Parathyroid adenoma (tissue), 2 donors: ENCODE measurements at regions not wholly inside any gene's neighbourhood (a gene's known extent, or its start where the extent isn't known, plus 50 kb on each side); places are given as distances from the start of the nearest gene placed in this dataset.

Experiments
- H2AFZ ChIP-seq: fragments of 300-600 bp; sonication (generic); one replicate; pipeline ENCODE4 v1.7.0; 2017; ENCODE audit warnings: antibody characterized with exemption, mild to moderate bottlenecking
- H3K27ac ChIP-seq: fragments of 300-600 bp; sonication (generic); one replicate; pipeline ENCODE4 v1.7.0; 2017
- H3K27me3 ChIP-seq: fragments of 300-600 bp; sonication (generic); one replicate; pipeline ENCODE4 v1.7.0; 2017; ENCODE audit warnings: low read length; ENCODE audit not compliant: control insufficient read depth, insufficient read depth
- H3K36me3 ChIP-seq: fragments of 300-600 bp; sonication (generic); one replicate; pipeline ENCODE4 v1.7.0; 2017; ENCODE audit warnings: low read length; ENCODE audit not compliant: control insufficient read depth, insufficient read depth
- H3K4me1 ChIP-seq: fragments of 300-600 bp; sonication (generic); one replicate; pipeline ENCODE4 v1.7.0; 2017; ENCODE audit warnings: control low read depth
- H3K4me2 ChIP-seq: fragments of 300-600 bp; sonication (generic); one replicate; pipeline ENCODE4 v1.7.0; 2017; ENCODE audit warnings: low read length
- H3K4me3 ChIP-seq: fragments of 300-600 bp; sonication (generic); one replicate; pipeline ENCODE4 v1.7.0; 2017; ENCODE audit warnings: low read depth, low read length
- H3K79me2 ChIP-seq: fragments of 300-600 bp; sonication (generic); one replicate; pipeline ENCODE4 v1.7.0; 2017; ENCODE audit warnings: control low read depth
- H3K9ac ChIP-seq: fragments of 300-600 bp; sonication (generic); one replicate; pipeline ENCODE4 v1.7.0; 2017; ENCODE audit warnings: mild to moderate bottlenecking
- H3K9me3 ChIP-seq: fragments of 300-600 bp; sonication (generic); one replicate; pipeline ENCODE4 v1.7.0; 2017; ENCODE audit warnings: low read length; ENCODE audit not compliant: control insufficient read depth
- CTCF ChIP-seq: fragments of 300-600 bp; sonication (generic); IDR thresholded peaks from one replicate; pipeline ENCODE4 v1.7.0; 2017; ENCODE audit warnings: antibody characterized with exemption, mild to moderate bottlenecking
- donor health status: primary hyperparathyroidism.

GRCh38 chr6:140620496-140620895, 1246.0 kb upstream of the CITED2 start:
- Histone ChIP-seq H3K4me2 (no peak overlapping the region), H3K36me3 (no peaks in the 10 kb centered on the region), H3K9ac (no peak overlapping the region), H3K79me2 (no peaks in the 10 kb centered on the region), H2AFZ (no peak overlapping the region), H3K4me1 (no peaks in the 10 kb centered on the region), H3K4me3 (no peak overlapping the region), H3K27me3 (no peaks in the 10 kb centered on the region), H3K9me3 (no peaks in the 10 kb centered on the region), H3K27ac (no peak overlapping the region)
- no peak for TF ChIP-seq CTCF

GRCh38 chr6:140609956-140610355, 1235.5 kb upstream of the CITED2 start:
- no peak for TF ChIP-seq CTCF
- Histone ChIP-seq H3K27ac (no peak overlapping the region), H3K4me3 (no peak overlapping the region), H3K9ac (no peak overlapping the region), H3K4me1 (no peaks in the 10 kb centered on the region), H3K4me2 (no peak overlapping the region), H2AFZ (peak overlapping the region; percentile 48), H3K36me3 (no peaks in the 10 kb centered on the region), H3K9me3 (no peaks in the 10 kb centered on the region), H3K79me2 (no peaks in the 10 kb centered on the region), H3K27me3 (no peaks in the 10 kb centered on the region)

GRCh38 chr6:140609321-140609720, 1234.9 kb upstream of the CITED2 start:
- Histone ChIP-seq H3K27me3 (no peaks in the 10 kb centered on the region), H3K79me2 (no peaks in the 10 kb centered on the region), H3K4me3 (no peak overlapping the region), H3K4me1 (no peaks in the 10 kb centered on the region), H3K36me3 (no peaks in the 10 kb centered on the region), H3K4me2 (no peak overlapping the region), H3K27ac (no peak overlapping the region), H2AFZ (no peak overlapping the region), H3K9ac (no peak overlapping the region), H3K9me3 (no peaks in the 10 kb centered on the region)
- TF ChIP-seq CTCF = no peak

- no peak overlapping the region for H2AFZ ChIP-seq
- H3K36me3 ChIP-seq = no peaks in the 10 kb centered on the region
- H3K4me2 ChIP-seq = no peak overlapping the region
- H3K4me1 ChIP-seq = no peaks in the 10 kb centered on the region
- H3K27ac ChIP-seq = no peak overlapping the region
- TF ChIP-seq CTCF = no peak
- H3K4me3 ChIP-seq = no peak overlapping the region
- no peaks in the 10 kb centered on the region for H3K9me3 ChIP-seq
- H3K79me2 ChIP-seq = no peaks in the 10 kb centered on the region
- H3K27me3 ChIP-seq = no peaks in the 10 kb centered on the region
- H3K9ac ChIP-seq = no peak overlapping the region
These were observed 1230.3 kb upstream of the CITED2 start for GRCh38 chr6:140604786-140605185.

GRCh38 chr6:140602431-140603248, 1228.2 kb upstream of the CITED2 start:
- no peak overlapping the region for H3K4me2 ChIP-seq
- TF ChIP-seq CTCF = no peak

More at GRCh38 chr6:140602431-140603248, 1228.2 kb upstream of the CITED2 start:
- H3K9ac ChIP-seq = no peak overlapping the region
- no peak overlapping the region for H2AFZ ChIP-seq
- H3K79me2 ChIP-seq = no peaks in the 10 kb centered on the region
- no peak overlapping the region for H3K4me3 ChIP-seq
- H3K4me1 ChIP-seq = no peaks in the 10 kb centered on the region
- H3K9me3 ChIP-seq = no peaks in the 10 kb centered on the region
- no peaks in the 10 kb centered on the region for H3K27me3 ChIP-seq
- H3K27ac ChIP-seq = no peak overlapping the region
- no peaks in the 10 kb centered on the region for H3K36me3 ChIP-seq
